ENCODE measurements at regions not wholly inside any gene's neighbourhood (a gene's known extent, or its start where the extent isn't known, plus 50 kb on each side); places are given as distances from the start of the nearest gene placed in this dataset.

DNA sequence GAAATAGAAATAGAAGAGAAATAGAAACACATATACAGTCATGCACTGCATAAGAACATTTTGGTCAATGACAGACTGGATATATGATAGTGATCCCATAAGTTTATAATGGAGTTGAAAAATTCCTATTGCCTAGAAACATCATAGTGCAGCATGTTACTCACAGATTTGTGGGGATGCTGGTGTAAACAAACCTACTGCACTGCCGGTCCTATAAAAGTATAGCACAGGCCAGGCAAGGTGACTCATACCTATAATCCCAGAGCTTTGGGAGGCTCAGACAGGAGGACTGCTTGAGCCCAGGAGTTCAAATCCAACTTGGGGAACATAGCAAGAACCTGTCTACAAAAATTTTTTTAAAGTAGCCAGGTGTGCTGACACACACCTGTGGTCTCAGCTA, 240.6 kb upstream of the MAP3K1 start:
- TF ChIP-seq, protein P1, sequence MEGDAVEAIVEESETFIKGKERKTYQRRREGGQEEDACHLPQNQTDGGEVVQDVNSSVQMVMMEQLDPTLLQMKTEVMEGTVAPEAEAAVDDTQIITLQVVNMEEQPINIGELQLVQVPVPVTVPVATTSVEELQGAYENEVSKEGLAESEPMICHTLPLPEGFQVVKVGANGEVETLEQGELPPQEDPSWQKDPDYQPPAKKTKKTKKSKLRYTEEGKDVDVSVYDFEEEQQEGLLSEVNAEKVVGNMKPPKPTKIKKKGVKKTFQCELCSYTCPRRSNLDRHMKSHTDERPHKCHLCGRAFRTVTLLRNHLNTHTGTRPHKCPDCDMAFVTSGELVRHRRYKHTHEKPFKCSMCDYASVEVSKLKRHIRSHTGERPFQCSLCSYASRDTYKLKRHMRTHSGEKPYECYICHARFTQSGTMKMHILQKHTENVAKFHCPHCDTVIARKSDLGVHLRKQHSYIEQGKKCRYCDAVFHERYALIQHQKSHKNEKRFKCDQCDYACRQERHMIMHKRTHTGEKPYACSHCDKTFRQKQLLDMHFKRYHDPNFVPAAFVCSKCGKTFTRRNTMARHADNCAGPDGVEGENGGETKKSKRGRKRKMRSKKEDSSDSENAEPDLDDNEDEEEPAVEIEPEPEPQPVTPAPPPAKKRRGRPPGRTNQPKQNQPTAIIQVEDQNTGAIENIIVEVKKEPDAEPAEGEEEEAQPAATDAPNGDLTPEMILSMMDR (conservative IDR thresholded peaks at IDR 0.05): no peak
- TF ChIP-seq EZH2 (IDR thresholded peaks at IDR 0.05; ENCODE audit: low read depth): no peak

Data from PC-9 (cell line).